ENCODE measurements at regions not wholly inside any gene's neighbourhood (a gene's known extent, or its start where the extent isn't known, plus 50 kb on each side); places are given as distances from the start of the nearest gene placed in this dataset.
A peak's percentile ranks its signal among the peaks of the same experiment; 100 is the strongest.
"Not testable (repeated sequence)": the region's sequence is repeated elsewhere in the genome, so short reads cannot be mapped to it uniquely, and the experiment has no call there.

DNA sequence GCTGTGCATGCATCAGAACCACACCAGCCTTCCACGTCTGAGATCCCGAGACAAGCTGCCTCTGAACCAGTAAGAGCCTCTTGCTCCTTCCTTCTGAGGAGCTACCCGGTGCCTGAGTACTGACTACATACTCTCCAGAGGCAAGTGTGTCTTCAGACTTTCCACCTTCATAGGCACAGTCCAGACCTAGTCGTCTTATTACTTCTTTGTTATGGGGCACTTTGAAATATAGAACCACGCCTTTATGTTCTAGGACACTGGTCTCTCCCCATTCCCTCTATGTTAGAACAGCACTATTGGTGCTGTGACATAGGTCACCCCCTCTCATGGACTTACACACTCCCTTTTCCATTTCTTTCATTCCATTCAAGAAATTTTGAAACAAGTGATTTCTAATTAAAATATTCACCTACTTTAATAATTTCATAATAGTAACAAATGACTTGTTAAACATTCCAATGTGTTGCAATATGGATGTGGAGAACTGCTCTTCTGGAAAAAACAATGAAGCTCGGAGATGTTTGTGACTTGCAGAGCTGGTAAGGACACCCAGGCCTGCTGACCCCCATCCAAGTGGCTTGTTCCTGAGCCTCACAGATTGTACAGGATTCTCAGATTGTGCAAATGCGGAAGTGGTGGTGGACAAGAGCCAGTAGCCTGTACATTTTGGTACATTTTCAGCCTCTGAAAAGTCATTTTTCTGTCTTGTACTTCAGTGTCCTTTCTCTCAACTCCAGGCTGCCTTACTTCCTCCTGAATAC is 76.1 kb upstream of the SIPA1L2 start:
- Mint-ChIP-seq H3K9me3 (peaks cover 0 to 5% of the 10 kb centered on the region in 2 donors), H3K27ac (peak overlapping the region in 1 of 2 donors; percentile 33)
- ATAC-seq = no peak

DNA sequence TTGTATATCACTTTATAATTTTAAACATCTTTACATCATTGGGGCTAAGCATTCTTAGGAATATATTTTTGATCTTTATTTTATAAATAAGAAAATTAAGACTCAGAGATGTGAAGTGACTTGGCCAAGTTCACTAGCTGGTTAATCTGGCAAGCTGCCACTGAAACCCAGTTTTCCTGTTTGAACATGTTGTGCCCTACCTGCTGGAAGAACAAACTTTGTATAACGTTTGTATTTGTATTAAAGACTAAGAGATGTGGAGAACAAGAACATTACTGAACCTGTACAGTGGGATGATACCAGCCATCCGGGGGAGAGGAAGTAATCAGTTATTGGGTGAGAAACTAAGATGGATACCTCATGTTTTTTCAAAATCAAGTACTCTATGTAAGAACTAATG is 77.2 kb upstream of the SIPA1L2 start:
- no peak for ATAC-seq
- Mint-ChIP-seq H3K9me3 (no peaks in the 10 kb centered on the region), H3K36me3 (no peaks in the 10 kb centered on the region), H3K27ac (no peak overlapping the region)
- DNase-seq (ENCODE audit: low spot score in 2 of 2) = no peak

More for the DNA sequence above, 76.1 kb upstream of the SIPA1L2 start:
- no peak for DNase-seq (ENCODE audit: low spot score in 2 of 2)
- H3K36me3 Mint-ChIP-seq = no peaks in the 10 kb centered on the region

DNA sequence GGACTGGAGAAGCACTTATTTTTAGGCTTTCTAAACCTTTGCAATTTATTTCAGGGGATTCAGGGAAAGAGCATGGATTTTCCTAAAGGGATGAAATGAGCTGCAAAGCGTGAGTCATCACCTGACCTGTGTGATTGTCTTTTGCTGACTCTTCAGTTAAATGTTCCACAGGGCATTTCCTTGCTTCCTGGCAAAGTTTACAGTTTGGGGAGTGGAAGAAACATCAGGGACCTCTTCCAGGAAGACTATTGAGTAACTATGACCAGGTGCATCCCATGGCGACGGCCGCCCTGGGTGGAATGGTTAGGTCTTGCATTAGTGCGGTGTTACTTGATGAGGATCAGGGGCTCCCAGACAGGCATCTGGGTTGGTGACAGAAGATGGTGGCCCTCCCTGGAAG is 79.5 kb upstream of the SIPA1L2 start:
- H3K36me3 Mint-ChIP-seq = no peaks in the 10 kb centered on the region
- ATAC-seq = no peak
- no peak overlapping the region for H3K27ac Mint-ChIP-seq
- peaks cover 0 to 5% of the 10 kb centered on the region in 2 donors for H3K9me3 Mint-ChIP-seq
- DNase-seq (ENCODE audit: low spot score in 2 of 2) = no peak

DNA sequence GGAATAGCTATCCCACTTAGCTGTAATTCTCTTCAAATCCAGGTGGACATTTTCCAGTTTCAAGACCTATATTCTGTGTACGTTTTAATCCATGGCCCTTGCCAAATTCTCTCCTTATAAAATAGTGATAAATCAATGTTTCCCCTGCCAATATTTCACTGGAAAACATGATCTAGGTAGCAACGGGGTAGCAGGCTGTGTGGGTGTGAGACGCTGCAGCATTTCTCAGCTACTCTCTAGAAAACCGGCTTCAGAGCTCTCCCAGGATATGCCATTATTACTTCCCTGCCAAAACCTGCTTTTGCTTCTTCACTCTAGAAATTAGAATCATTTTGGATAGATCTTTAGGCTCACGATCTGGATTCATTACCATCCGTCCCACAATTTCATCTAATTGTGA is 82.1 kb upstream of the SIPA1L2 start:
- Mint-ChIP-seq H3K36me3 (no peaks in the 10 kb centered on the region), H3K9me3 (peaks cover 0 to 7% of the 10 kb centered on the region in 2 donors), H3K27ac (no peak overlapping the region)
- ATAC-seq (no peak), DNase-seq (ENCODE audit: low spot score in 2 of 2) (no peak)

DNA sequence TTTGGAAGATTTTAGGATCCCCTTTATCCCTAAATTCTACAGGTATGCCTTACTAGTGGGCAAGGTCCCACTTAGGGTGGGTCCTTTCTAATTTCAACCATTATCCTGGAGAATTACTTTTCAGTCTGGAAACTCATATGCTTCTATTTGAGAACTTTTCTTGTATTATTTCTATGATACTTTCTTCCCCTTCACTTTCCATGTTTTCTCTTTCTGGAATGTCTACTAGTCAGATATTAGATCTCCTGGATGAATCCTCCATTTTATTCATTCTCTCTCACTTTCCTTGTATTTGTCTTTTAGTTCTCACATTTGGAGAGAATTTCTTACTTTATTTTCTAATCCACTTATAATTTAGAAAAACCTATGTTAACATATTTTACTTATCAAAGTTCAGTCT is 83.9 kb upstream of the SIPA1L2 start:
- DNase-seq (ENCODE audit: low spot score in 2 of 2) (no peak), ATAC-seq (no peak)
- no peak overlapping the region for H3K27ac Mint-ChIP-seq
- peaks cover 6 to 18% of the 10 kb centered on the region in 2 donors for H3K9me3 Mint-ChIP-seq
- peaks cover 0 to 3% of the 10 kb centered on the region in 2 donors for H3K36me3 Mint-ChIP-seq

DNA sequence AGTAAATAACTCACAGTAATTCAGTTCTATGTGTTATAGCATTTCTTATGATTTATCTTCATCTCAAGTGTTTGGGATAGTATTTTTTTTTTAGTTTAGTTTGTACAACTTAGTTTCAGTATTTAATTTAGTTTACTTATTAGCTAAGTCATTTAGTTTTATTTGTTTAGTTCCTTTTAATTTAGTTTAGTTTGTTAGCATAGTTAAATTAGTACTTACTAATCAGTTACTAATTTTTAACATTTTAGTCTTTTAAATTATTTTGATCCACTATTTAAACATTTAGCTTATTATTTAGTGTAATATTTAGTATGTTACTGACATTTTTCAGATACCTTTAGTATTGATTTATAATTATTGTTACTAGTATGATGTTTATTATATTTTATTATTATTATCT is 85.2 kb upstream of the SIPA1L2 start:
- no peak overlapping the region for H3K27ac Mint-ChIP-seq
- ATAC-seq (no peak), DNase-seq (ENCODE audit: low spot score in 2 of 2) (no peak)
- peaks cover 0 to 7% of the 10 kb centered on the region in 2 donors for H3K36me3 Mint-ChIP-seq
- peaks cover 6 to 21% of the 10 kb centered on the region in 2 donors for H3K9me3 Mint-ChIP-seq

DNA sequence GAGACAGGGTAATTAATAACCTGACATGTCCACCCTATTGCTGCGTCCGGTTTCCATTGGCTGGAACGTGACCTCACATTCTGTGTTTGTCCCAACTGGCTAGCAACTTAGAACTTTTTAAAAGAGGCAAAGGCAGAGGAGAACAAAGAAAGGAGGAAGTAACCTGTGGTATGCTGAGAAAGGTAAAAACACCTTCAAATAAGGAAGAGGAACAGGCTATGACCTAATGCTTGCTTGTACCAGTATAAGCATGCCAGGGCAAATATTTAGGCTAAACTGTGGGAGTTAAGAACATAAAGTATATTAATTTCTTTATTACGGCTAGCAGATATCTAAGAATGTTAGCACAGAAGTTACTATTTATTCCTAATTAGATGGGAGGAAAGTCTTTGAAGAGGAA is 87.3 kb upstream of the MAP10 start:
- H3K27ac Mint-ChIP-seq; DNase-seq (ENCODE audit: low spot score in 2 of 2); ATAC-seq; H3K36me3 Mint-ChIP-seq: not testable (repeated sequence)
- H3K9me3 Mint-ChIP-seq = peaks cover 6 to 23% of the 10 kb centered on the region in 2 donors

DNA sequence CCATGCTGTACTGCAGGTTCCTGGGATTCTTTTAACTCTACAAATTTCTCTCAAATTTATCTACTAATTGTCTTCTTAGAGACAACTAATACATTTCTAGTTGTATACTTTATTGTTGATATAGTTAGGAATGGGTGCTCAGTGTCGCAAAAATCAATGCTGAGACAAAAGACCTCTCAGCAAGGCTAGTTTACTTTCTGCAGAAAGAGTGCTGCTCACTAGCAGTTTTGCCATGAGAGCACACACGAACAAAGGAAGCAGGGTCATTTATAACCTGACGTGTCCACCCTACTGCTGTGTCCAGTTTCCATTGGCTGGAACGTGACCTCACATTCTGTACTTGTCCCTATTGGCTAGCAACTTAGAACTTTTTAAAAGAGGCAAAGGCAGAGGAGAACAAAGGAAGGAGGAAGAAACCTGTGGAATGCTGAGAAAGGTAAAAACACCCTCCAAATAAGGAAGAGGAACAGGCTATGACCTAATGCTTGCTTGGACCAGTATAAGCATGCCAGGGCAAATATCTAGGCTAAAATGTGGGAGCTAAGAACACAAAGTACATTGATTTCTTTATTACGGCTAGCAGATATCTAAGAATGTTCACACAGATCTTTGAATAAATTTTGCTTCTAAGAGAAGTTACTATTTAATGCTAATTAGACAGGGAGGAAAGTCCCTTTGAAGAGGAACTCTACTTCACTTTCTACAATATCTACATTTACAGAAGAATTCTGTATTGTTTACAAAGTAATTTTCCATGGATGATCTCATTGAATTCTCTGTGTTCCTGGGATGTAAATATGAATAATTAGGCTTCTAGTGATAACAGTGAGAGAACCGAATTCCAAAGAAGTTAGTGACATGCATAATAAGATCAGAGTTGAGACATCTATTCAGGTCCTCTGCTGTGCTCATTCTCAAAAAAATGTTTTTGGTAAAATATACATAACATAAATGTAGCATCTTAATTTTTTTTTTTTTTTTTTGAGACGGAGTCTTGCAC is 86.0 kb upstream of the MAP10 start:
- no peak overlapping the region for H3K27ac Mint-ChIP-seq
- peaks cover 6 to 19% of the 10 kb centered on the region in 2 donors for H3K9me3 Mint-ChIP-seq
- no peak for ATAC-seq
- DNase-seq (ENCODE audit: low spot score in 2 of 2) = no peak
- peaks cover 0 to 7% of the 10 kb centered on the region in 2 donors for H3K36me3 Mint-ChIP-seq

DNA sequence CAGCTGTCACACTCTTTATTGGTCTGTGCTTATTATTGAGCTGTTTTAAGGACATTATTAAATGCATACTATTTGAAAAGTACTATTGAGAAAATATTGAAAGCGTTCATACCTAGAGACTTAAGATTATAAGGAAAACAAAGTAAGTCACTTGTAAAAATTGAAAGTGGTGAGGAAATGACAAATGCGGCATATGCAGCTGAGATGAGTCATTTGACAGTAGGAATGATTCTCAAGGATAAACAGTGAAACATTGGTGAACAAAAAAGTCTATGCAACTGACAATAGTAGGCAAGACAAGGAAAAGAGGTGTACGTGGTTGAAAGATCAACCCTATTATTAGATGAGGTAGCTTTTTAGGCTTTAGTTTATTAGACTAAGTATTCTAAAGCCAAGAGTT is 82.6 kb upstream of the MAP10 start:
- H3K27ac Mint-ChIP-seq = no peak overlapping the region
- H3K36me3 Mint-ChIP-seq = peaks cover 0 to 7% of the 10 kb centered on the region in 2 donors
- no peak for DNase-seq (ENCODE audit: low spot score in 2 of 2)
- no peak for ATAC-seq
- H3K9me3 Mint-ChIP-seq = peaks cover under 1 to 10% of the 10 kb centered on the region in 2 donors

DNA sequence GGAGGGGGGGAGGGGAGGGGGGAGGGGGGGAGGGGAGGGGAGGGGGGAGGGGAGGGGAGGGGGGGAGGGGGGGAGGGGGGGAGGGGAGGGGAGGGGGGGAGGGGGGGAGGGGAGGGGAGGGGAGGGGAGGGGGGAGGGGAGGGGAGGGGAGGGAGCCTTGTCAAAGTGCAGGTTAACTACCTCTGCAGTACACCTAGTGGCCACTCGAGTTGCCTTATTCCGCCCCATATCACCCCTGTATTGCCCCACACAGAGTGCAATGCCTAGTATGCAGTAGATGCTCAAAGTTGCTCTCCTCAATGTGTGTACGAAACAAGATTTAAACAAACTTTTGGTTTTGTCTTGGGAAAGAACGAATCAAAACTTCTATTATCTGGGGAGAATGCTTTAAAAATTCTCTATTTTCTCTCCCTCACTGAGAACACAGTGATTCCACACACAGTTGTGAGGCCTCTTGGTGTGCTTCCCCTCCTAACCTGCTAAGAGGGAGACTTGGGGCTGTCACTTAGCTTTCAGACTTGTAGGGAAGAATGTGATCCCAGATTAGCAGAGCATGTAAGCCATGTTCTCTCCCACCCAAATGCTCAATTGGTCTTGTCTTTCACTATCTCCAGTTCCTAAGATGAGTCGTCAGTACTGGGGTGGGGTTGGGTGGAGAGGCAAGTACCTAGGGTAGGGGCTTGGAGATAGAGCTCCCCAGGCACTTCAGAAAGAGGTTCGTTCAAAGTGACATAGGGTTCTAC is 79.7 kb upstream of the MAP10 start:
- DNase-seq (ENCODE audit: low spot score in 2 of 2) (no peak), ATAC-seq (peak in 1 of 2 donors; percentile 87)
- Mint-ChIP-seq H3K36me3 (no peaks in the 10 kb centered on the region), H3K9me3 (no peaks in the 10 kb centered on the region), H3K27ac (no peak overlapping the region)

DNA sequence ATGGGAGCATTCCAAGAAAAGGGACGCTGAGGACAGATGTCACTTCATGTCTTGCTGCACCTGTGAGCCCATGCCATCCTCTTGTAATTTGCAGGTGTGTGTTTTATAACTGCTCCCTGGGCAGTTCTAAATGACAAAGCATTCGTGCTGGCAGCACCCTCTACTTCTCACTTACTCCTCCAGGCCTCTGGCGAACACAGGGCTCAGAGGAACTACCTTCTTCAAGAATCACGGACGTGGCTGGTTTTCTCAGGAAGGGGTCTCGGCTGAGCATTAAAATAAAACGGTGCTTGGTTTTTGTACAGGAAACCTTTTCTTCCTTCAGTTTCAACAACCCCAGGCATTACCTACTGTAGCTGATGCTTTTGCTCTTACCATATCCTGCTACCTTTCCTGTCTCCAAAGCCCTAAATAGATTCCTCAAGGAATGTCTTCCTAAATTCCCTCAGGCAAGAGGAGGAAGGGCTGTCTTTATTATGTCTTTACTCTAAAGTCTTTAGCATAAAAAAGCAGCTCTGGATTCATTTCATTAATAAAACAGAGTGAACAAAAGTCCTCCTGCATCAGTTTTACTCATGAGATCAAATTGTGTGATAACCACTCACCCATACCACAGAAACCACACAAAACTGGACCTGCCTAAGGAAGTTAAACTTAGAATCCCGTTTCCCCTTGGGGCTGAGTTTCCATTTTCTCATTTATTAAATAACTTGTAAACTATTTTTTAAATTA is 79.0 kb upstream of the MAP10 start:
- ATAC-seq = no peak
- no peak for DNase-seq (ENCODE audit: low spot score in 2 of 2)
- Mint-ChIP-seq H3K36me3 (no peaks in the 10 kb centered on the region), H3K9me3 (no peaks in the 10 kb centered on the region), H3K27ac (no peak overlapping the region)

DNA sequence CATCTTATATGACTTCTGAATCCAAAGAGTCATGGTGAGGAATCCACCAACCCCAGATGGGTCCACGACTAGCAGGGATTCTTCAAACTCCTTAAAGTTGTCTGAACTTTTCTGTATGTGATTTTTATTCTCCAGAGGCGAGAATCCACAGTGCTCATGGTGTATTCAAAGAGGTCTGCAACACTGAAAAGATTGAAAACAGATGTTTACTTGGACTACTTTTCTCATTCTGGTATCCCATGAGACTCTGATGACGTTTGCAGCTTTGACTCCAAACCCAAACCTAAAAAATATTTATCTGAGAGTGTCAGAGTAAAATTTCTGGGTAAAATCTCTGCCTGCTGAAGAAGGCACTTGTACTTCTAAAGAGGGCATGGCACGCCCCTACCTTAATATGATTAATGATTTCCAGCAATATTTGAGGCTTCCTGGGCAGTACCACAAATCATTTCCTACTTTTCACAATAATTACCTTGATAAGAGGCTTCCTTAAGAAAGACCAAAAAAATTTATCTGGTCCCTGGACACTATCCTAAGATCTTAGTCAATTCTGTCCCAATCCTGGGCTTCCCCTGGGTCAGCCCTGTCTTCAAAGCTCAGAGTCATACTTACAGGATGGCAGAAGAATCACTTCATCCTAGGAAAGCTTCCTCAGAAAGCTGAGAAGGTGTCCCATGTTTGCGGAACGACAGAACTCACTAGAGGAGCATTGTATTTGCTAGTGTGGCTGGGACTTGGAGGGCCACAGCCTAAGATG is 76.5 kb upstream of the MAP10 start:
- H3K27ac Mint-ChIP-seq = no peak overlapping the region
- DNase-seq (ENCODE audit: low spot score in 2 of 2) (no peak), ATAC-seq (no peak)
- H3K36me3 Mint-ChIP-seq = no peaks in the 10 kb centered on the region
- no peaks in the 10 kb centered on the region for H3K9me3 Mint-ChIP-seq

DNA sequence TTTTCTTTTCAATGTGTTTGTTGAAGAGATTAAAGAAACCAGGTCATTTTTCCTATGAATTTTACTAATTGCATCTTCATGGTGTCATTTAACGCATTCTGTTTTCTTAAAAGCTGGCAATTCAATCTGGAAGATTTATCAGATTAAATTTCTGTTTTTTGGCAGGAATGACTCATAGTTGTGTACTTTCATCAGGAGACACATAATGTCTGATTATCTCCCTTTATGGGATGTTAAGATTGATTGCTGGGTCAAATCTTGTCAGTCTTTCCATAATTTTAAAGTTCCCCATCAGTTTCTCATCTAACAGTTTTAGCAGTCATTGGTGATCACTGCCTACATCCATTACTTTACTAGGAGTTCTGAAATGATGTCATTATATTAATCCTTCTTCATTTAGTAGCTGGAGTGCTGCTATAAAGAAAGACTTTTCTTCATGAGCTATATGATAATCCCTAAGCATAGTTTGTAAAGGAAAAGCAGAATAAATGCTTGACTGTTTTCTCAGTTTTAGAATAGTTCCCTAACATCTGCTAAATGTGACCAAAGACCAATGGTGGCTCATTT is 72.8 kb upstream of the MAP10 start:
- ATAC-seq = no peak

DNA sequence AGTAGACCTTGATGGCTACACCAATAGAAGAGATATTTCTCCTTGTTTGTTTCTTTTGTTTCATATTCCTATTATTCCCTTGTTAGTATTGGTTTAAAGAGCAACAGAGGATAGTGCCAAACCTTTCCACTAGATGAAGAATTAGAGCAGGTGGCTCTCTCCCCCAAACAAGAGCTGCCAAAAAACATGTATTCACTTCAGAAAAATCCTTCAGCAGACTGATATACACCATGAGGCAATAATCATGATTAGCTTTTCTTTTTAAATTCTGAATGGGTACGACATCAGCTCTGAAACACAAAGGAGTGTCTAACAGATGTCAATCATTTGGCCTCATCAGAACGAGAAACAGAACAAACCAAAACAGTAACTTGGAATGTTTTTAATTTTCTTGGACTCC is 67.3 kb upstream of the MAP10 start:
- no peak for DNase-seq (ENCODE audit: low spot score in 2 of 2)

More for the DNA sequence above, 72.8 kb upstream of the MAP10 start:
- no peak overlapping the region for H3K27ac Mint-ChIP-seq
- no peaks in the 10 kb centered on the region for H3K36me3 Mint-ChIP-seq
- no peaks in the 10 kb centered on the region for H3K9me3 Mint-ChIP-seq
- DNase-seq (ENCODE audit: low spot score in 2 of 2) = no peak

DNA sequence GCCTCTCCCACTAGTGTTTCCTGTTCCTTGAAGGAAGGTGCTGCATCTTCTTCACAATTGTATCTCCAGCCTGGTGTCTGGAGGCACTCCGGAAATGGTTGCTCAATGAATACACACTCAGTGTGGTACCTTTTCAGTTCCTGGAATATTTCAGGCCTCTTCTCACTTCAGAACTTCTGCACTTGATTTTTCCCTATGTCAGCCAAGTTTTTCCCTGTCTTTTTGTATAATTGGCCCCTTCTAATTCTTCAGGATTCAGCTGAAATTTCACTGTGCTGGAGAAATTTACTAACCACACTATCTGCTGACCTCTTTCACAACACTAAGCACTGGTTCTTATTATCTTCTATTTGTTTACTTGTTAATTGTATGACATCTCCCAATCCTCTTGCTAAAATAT is 61.2 kb upstream of the MAP10 start:
- H3K36me3 Mint-ChIP-seq = peaks cover 6 to 9% of the 10 kb centered on the region in 2 donors
- H3K9me3 Mint-ChIP-seq = peaks cover 8% of the 10 kb centered on the region in 2 donors
- DNase-seq (ENCODE audit: low spot score in 2 of 2) = no peak
- no peak overlapping the region for H3K27ac Mint-ChIP-seq
- ATAC-seq = no peak

More for the DNA sequence above, 67.3 kb upstream of the MAP10 start:
- ATAC-seq = no peak
- H3K27ac Mint-ChIP-seq = no peak overlapping the region
- H3K36me3 Mint-ChIP-seq = no peaks in the 10 kb centered on the region
- H3K9me3 Mint-ChIP-seq = no peaks in the 10 kb centered on the region
